RKO (cell line): ENCODE measurements at regions not wholly inside any gene's neighbourhood (a gene's known extent, or its start where the extent isn't known, plus 50 kb on each side); places are given as distances from the start of the nearest gene placed in this dataset.

ENCODE experiments used
- DNase-seq: peaks from one replicate; pipeline ENCODE4 v3.0.0-alpha.2; 2016; ENCODE audit warnings: low spot score

- DNase-seq = no peak
These were observed 194.6 kb upstream of the KCNG1 start for GRCh38 chr20:51217347-51218045.

- no peak for DNase-seq
These were observed 193.9 kb upstream of the KCNG1 start for GRCh38 chr20:51216850-51217249.

GRCh38 chr20:51212816-51213215 is 189.9 kb upstream of the KCNG1 start:
- DNase-seq = no peak

- no peak for DNase-seq
These were observed 188.3 kb upstream of the KCNG1 start for GRCh38 chr20:51211191-51211590.

- no peak for DNase-seq
These were observed 187.2 kb upstream of the KCNG1 start for GRCh38 chr20:51210084-51210483.

- DNase-seq = no peak
These were observed 185.3 kb upstream of the KCNG1 start for GRCh38 chr20:51208162-51208561.

- no peak for DNase-seq
These were observed 183.2 kb upstream of the KCNG1 start for GRCh38 chr20:51206032-51206662.

- DNase-seq = no peak
These were observed 181.9 kb upstream of the KCNG1 start for GRCh38 chr20:51204794-51205193.

- DNase-seq = no peak
These were observed 181.3 kb upstream of the KCNG1 start for GRCh38 chr20:51204051-51204715.

GRCh38 chr20:51202304-51202703 is 179.4 kb upstream of the KCNG1 start:
- DNase-seq = no peak

GRCh38 chr20:51199920-51200319 is 177.0 kb upstream of the KCNG1 start:
- DNase-seq = no peak

- DNase-seq = no peak
These were observed 176.1 kb upstream of the KCNG1 start for GRCh38 chr20:51198876-51199523.

GRCh38 chr20:51198238-51198637 is 175.3 kb upstream of the KCNG1 start:
- DNase-seq = no peak

GRCh38 chr20:51196991-51197651 is 174.2 kb upstream of the KCNG1 start:
- no peak for DNase-seq

- DNase-seq = no peak
These were observed 173.1 kb upstream of the KCNG1 start for GRCh38 chr20:51195990-51196389.

GRCh38 chr20:51195419-51195901 is 172.6 kb upstream of the KCNG1 start:
- peak; percentile 89 for DNase-seq

GRCh38 chr20:51193066-51193772 is 170.3 kb upstream of the KCNG1 start:
- DNase-seq = peak; percentile 75

- no peak for DNase-seq
These were observed 167.9 kb upstream of the KCNG1 start for GRCh38 chr20:51190783-51191180.

GRCh38 chr20:51189814-51190782 is 167.2 kb upstream of the KCNG1 start:
- DNase-seq = no peak

- no peak for DNase-seq
These were observed 166.0 kb upstream of the KCNG1 start for GRCh38 chr20:51188941-51189340.
